Urothelium cell line (cell line): ENCODE measurements at regions not wholly inside any gene's neighbourhood (a gene's known extent, or its start where the extent isn't known, plus 50 kb on each side); places are given as distances from the start of the nearest gene placed in this dataset.

Source experiments
- DNase-seq: peaks from one replicate; pipeline ENCODE4 v3.0.0; 2011; ENCODE audit warnings: low spot score, mixed read lengths
- FAIRE-seq: peaks from 2 replicates; lab custom pipeline; 2011; peaks lifted over from hg19 to GRCh38; lab: Jason Lieb, UNC

DNA sequence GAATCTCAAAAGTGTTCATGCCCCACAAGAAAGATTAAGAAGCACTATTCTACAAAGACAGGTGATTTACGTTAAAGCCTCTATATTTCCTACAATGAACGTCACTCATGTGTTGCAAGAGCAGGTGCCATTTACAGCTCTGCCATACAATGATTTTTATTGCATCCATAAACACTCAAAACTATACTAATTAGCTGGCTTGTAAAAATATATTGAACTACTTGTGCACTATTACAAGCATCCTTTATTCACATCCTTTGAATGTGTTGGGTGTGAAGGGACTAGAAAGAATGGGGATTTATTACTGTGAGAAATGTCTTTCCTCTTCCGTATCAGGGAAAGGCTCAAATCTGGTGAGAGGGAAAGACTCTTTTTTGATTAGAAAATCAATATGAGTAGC lies 50.7 kb upstream of the C3orf49 start:
- no peak for DNase-seq
- no peak for FAIRE-seq

DNA sequence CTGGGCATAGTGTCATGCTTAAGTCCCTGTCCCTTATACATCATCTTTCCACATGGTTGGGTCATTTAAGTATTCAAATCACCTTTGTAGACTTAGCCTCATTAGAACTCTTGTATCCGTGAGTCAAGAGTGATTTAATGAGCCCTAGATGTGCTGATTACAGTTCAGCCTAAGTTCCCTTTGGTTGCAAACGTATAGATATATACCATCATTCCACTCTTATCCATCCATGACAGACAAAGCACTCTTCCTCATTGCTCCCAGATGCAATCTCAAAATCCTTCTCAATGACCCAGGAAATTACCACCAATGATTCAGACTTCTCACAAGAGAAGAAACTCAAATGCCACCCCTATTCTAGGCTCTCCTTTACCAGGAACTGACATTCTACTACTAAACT lies 50.2 kb upstream of the C3orf49 start:
- DNase-seq (no peak), FAIRE-seq (no peak)
